ENCODE measurements at regions not wholly inside any gene's neighbourhood (a gene's known extent, or its start where the extent isn't known, plus 50 kb on each side); places are given as distances from the start of the nearest gene placed in this dataset.
A peak's percentile ranks its signal among the peaks of the same experiment; 100 is the strongest.

- H3K79me1 ChIP-seq (ENCODE audit: low read depth, low read length): no peaks in the 10 kb centered on the region
- H3K36me3 ChIP-seq (replicated peaks in 1 of 2; ENCODE audit: control insufficient read depth in 2 of 2, insufficient read depth in 2 of 2, low read length in 2 of 2): no peaks in the 10 kb centered on the region
- no peak overlapping the region for H3K18ac ChIP-seq (ENCODE audit: low read length)
- no peak overlapping the region for H3K9ac ChIP-seq (ENCODE audit: low read depth, low read length, poor library complexity)
- DNase-seq (ENCODE audit: low spot score): no peak
- H2BK5ac ChIP-seq (ENCODE audit: low read length): no peak overlapping the region
- no peak overlapping the region for H3K4me2 ChIP-seq (ENCODE audit: insufficient read depth, low read length, poor library complexity, severe bottlenecking)
- no peak overlapping the region for H4K91ac ChIP-seq (ENCODE audit: low read depth, low read length, poor library complexity)
- no CpG with 5 or more reads among the region's 1 CpG for WGBS, 2 donors (ENCODE audit: extremely low coverage in 2 of 2, insufficient read length in 2 of 2, insufficient replicate concordance in 1 of 2)
- no peak overlapping the region for H3K27ac ChIP-seq (replicated peaks; ENCODE audit: low read length)
- no peak overlapping the region for H3K14ac ChIP-seq (ENCODE audit: low read length)
- no peak overlapping the region for H3K4me3 ChIP-seq (ENCODE audit: low read length in 2 of 2)
- no peak overlapping the region for H2BK15ac ChIP-seq (ENCODE audit: low read length)
- H3K9me3 ChIP-seq (replicated peaks in 1 of 2; ENCODE audit: control insufficient read depth in 2 of 2, insufficient read depth in 1 of 2, low read depth in 1 of 2, low read length in 2 of 2): peaks cover 0 to 4% of the 10 kb centered on the region in 2 donors
- no peak overlapping the region for H3K23ac ChIP-seq (ENCODE audit: low read depth, low read length, poor library complexity)
- H2AK5ac ChIP-seq (ENCODE audit: low read depth, low read length): no peak overlapping the region
- no peak overlapping the region for H3K4ac ChIP-seq (ENCODE audit: low read length)
- no peaks in the 10 kb centered on the region for H3K27me3 ChIP-seq (ENCODE audit: control insufficient read depth in 3 of 3, insufficient read depth in 3 of 3, low read depth in 1 of 3, low read length in 3 of 3)
- H2BK12ac ChIP-seq (ENCODE audit: low read length): no peak overlapping the region
- no peak overlapping the region for H2BK120ac ChIP-seq (ENCODE audit: low read depth, low read length)
- H3K4me1 ChIP-seq (ENCODE audit: control insufficient read depth in 2 of 2, insufficient read depth in 1 of 2, low read depth in 1 of 2, low read length in 2 of 2): peaks cover 0 to 1% of the 10 kb centered on the region in 2 donors
- no peak overlapping the region for H2AFZ ChIP-seq (ENCODE audit: low read length)
- no peak overlapping the region for H4K8ac ChIP-seq (ENCODE audit: low read depth, low read length)
Measured at GRCh38 chr5:66472010-66472409, 124.2 kb upstream of the MAST4 start.

GRCh38 chr5:66475731-66476130, 120.5 kb upstream of the MAST4 start:
- H2BK15ac ChIP-seq (ENCODE audit: low read length): no peak overlapping the region
- no peaks in the 10 kb centered on the region for H3K36me3 ChIP-seq (replicated peaks in 1 of 2; ENCODE audit: control insufficient read depth in 2 of 2, insufficient read depth in 2 of 2, low read length in 2 of 2)
- H3K4ac ChIP-seq (ENCODE audit: low read length): no peak overlapping the region
- DNase-seq (ENCODE audit: low spot score): no peak
- no CpG with 5 or more reads among the region's 4 CpGs for WGBS, 2 donors (ENCODE audit: extremely low coverage in 2 of 2, insufficient read length in 2 of 2, insufficient replicate concordance in 1 of 2)
- H3K9ac ChIP-seq (ENCODE audit: low read depth, low read length, poor library complexity): no peak overlapping the region
- no peak overlapping the region for H2AK5ac ChIP-seq (ENCODE audit: low read depth, low read length)
- H4K91ac ChIP-seq (ENCODE audit: low read depth, low read length, poor library complexity): no peak overlapping the region
- no peak overlapping the region for H3K4me2 ChIP-seq (ENCODE audit: insufficient read depth, low read length, poor library complexity, severe bottlenecking)
- no peak overlapping the region for H3K23ac ChIP-seq (ENCODE audit: low read depth, low read length, poor library complexity)
- H3K27ac ChIP-seq (replicated peaks; ENCODE audit: low read length): no peak overlapping the region
- H3K14ac ChIP-seq (ENCODE audit: low read length): no peak overlapping the region
- no peak overlapping the region for H3K4me3 ChIP-seq (ENCODE audit: low read length in 2 of 2)
- peaks cover 0 to 1% of the 10 kb centered on the region in 2 donors for H3K4me1 ChIP-seq (ENCODE audit: control insufficient read depth in 2 of 2, insufficient read depth in 1 of 2, low read depth in 1 of 2, low read length in 2 of 2)
- H2BK5ac ChIP-seq (ENCODE audit: low read length): no peak overlapping the region
- H2AFZ ChIP-seq (ENCODE audit: low read length): peak overlapping the region; percentile 13
- H3K27me3 ChIP-seq (ENCODE audit: control insufficient read depth in 3 of 3, insufficient read depth in 3 of 3, low read depth in 1 of 3, low read length in 3 of 3): no peaks in the 10 kb centered on the region
- peaks cover 0 to 2% of the 10 kb centered on the region in 2 donors for H3K9me3 ChIP-seq (replicated peaks in 1 of 2; ENCODE audit: control insufficient read depth in 2 of 2, insufficient read depth in 1 of 2, low read depth in 1 of 2, low read length in 2 of 2)
- no peak overlapping the region for H2BK120ac ChIP-seq (ENCODE audit: low read depth, low read length)
- H4K8ac ChIP-seq (ENCODE audit: low read depth, low read length): no peak overlapping the region
- H2BK12ac ChIP-seq (ENCODE audit: low read length): no peak overlapping the region
- H3K18ac ChIP-seq (ENCODE audit: low read length): no peak overlapping the region
- H3K79me1 ChIP-seq (ENCODE audit: low read depth, low read length): no peaks in the 10 kb centered on the region

- no peak overlapping the region for H2AK5ac ChIP-seq (ENCODE audit: low read depth, low read length)
- no peak overlapping the region for H2BK120ac ChIP-seq (ENCODE audit: low read depth, low read length)
- no peaks in the 10 kb centered on the region for H3K36me3 ChIP-seq (replicated peaks in 1 of 2; ENCODE audit: control insufficient read depth in 2 of 2, insufficient read depth in 2 of 2, low read length in 2 of 2)
- H3K9me3 ChIP-seq (replicated peaks in 1 of 2; ENCODE audit: control insufficient read depth in 2 of 2, insufficient read depth in 1 of 2, low read depth in 1 of 2, low read length in 2 of 2): peaks cover 0 to 3% of the 10 kb centered on the region in 2 donors
- DNase-seq (ENCODE audit: low spot score): no peak
- H2AFZ ChIP-seq (ENCODE audit: low read length): no peak overlapping the region
- no peak overlapping the region for H4K91ac ChIP-seq (ENCODE audit: low read depth, low read length, poor library complexity)
- no peak overlapping the region for H4K8ac ChIP-seq (ENCODE audit: low read depth, low read length)
- H3K27me3 ChIP-seq (ENCODE audit: control insufficient read depth in 3 of 3, insufficient read depth in 3 of 3, low read depth in 1 of 3, low read length in 3 of 3): no peaks in the 10 kb centered on the region
- H3K4me3 ChIP-seq (ENCODE audit: low read length in 2 of 2): no peak overlapping the region
- peaks cover 0 to 1% of the 10 kb centered on the region in 2 donors for H3K4me1 ChIP-seq (ENCODE audit: control insufficient read depth in 2 of 2, insufficient read depth in 1 of 2, low read depth in 1 of 2, low read length in 2 of 2)
- no peak overlapping the region for H3K14ac ChIP-seq (ENCODE audit: low read length)
- H2BK12ac ChIP-seq (ENCODE audit: low read length): no peak overlapping the region
- no CpG with 5 or more reads among the region's 2 CpGs for WGBS, 2 donors (ENCODE audit: extremely low coverage in 2 of 2, insufficient read length in 2 of 2, insufficient replicate concordance in 1 of 2)
- H3K9ac ChIP-seq (ENCODE audit: low read depth, low read length, poor library complexity): no peak overlapping the region
- H3K27ac ChIP-seq (replicated peaks; ENCODE audit: low read length): no peak overlapping the region
- H3K23ac ChIP-seq (ENCODE audit: low read depth, low read length, poor library complexity): no peak overlapping the region
- no peak overlapping the region for H3K4ac ChIP-seq (ENCODE audit: low read length)
- H3K4me2 ChIP-seq (ENCODE audit: insufficient read depth, low read length, poor library complexity, severe bottlenecking): no peak overlapping the region
- no peak overlapping the region for H2BK5ac ChIP-seq (ENCODE audit: low read length)
- no peaks in the 10 kb centered on the region for H3K79me1 ChIP-seq (ENCODE audit: low read depth, low read length)
- H3K18ac ChIP-seq (ENCODE audit: low read length): no peak overlapping the region
- no peak overlapping the region for H2BK15ac ChIP-seq (ENCODE audit: low read length)
Measured at GRCh38 chr5:66477596-66477995, 118.6 kb upstream of the MAST4 start.

- Histone ChIP-seq H3K36me3 (replicated peaks in 1 of 2; ENCODE audit: control insufficient read depth in 2 of 2, insufficient read depth in 2 of 2, low read length in 2 of 2) (no peaks in the 10 kb centered on the region), H3K4ac (ENCODE audit: low read length) (no peak overlapping the region), H3K4me3 (ENCODE audit: low read length in 2 of 2) (no peak overlapping the region), H3K4me1 (ENCODE audit: control insufficient read depth in 2 of 2, insufficient read depth in 1 of 2, low read depth in 1 of 2, low read length in 2 of 2) (no peaks in the 10 kb centered on the region), H2AFZ (ENCODE audit: low read length) (no peak overlapping the region), H3K27ac (replicated peaks; ENCODE audit: low read length) (no peak overlapping the region), H3K9me3 (replicated peaks in 1 of 2; ENCODE audit: control insufficient read depth in 2 of 2, insufficient read depth in 1 of 2, low read depth in 1 of 2, low read length in 2 of 2) (peaks cover 0 to 7% of the 10 kb centered on the region in 2 donors), H3K79me1 (ENCODE audit: low read depth, low read length) (no peaks in the 10 kb centered on the region), H3K23ac (ENCODE audit: low read depth, low read length, poor library complexity) (no peak overlapping the region), H4K8ac (ENCODE audit: low read depth, low read length) (no peak overlapping the region), H2BK5ac (ENCODE audit: low read length) (no peak overlapping the region), H2BK120ac (ENCODE audit: low read depth, low read length) (no peak overlapping the region), H2BK12ac (ENCODE audit: low read length) (no peak overlapping the region), H4K91ac (ENCODE audit: low read depth, low read length, poor library complexity) (no peak overlapping the region), H3K18ac (ENCODE audit: low read length) (no peak overlapping the region), H2AK5ac (ENCODE audit: low read depth, low read length) (no peak overlapping the region), H3K4me2 (ENCODE audit: insufficient read depth, low read length, poor library complexity, severe bottlenecking) (no peak overlapping the region), H2BK15ac (ENCODE audit: low read length) (no peak overlapping the region), H3K14ac (ENCODE audit: low read length) (no peak overlapping the region), H3K27me3 (ENCODE audit: control insufficient read depth in 3 of 3, insufficient read depth in 3 of 3, low read depth in 1 of 3, low read length in 3 of 3) (peaks cover 0 to under 1% (median 0%) of the 10 kb centered on the region in 3 experiments), H3K9ac (ENCODE audit: low read depth, low read length, poor library complexity) (no peak overlapping the region)
- DNase-seq (ENCODE audit: low spot score): no peak
- WGBS, 2 donors (ENCODE audit: extremely low coverage in 2 of 2, insufficient read length in 2 of 2, insufficient replicate concordance in 1 of 2): no CpG with 5 or more reads among the region's 5 CpGs
Measured at GRCh38 chr5:66494437-66494836, 101.8 kb upstream of the MAST4 start.

All from neuronal stem cell (in vitro differentiated cells).